ENCODE measurements at regions not wholly inside any gene's neighbourhood (a gene's known extent, or its start where the extent isn't known, plus 50 kb on each side); places are given as distances from the start of the nearest gene placed in this dataset.

GRCh38 chr18:39380866-39381265 is 1815.3 kb upstream of the CELF4 start:
- no peak for TF ChIP-seq CTCF (IDR thresholded peaks at IDR 0.05)
- no peak for TF ChIP-seq EP300 (IDR thresholded peaks at IDR 0.05)
- TF ChIP-seq POLR2A (IDR thresholded peaks at IDR 0.05), result no peak
